ENCODE measurements at regions not wholly inside any gene's neighbourhood (a gene's known extent, or its start where the extent isn't known, plus 50 kb on each side); places are given as distances from the start of the nearest gene placed in this dataset.

DNA sequence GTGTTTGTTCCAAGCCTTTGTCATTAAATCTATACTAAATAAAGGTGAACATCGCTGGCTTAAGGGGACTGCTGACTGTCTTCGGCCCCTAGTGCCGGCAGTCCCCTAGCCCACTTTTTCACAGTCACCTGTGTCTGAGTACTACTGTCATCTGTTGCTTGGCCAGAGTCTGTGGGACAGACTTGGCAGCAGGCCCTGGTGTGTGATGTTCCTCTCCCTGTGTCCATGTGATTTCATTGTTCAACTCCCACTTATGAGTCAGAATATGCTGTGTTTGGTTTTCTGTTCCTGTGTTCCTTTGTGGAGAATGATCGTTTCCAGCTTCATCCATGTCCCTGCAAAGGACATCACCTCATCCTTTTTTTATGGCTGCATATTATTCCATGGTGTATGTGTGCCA lies 133.4 kb downstream of the HAO1 start:
- Mint-ChIP-seq H3K9me3 (peaks cover 43% of the 10 kb centered on the region), H3K27me3 (ENCODE audit: insufficient read depth) (peaks cover 17% of the 10 kb centered on the region), H3K27ac (no peak overlapping the region), H3K4me3 (no peak overlapping the region), H3K36me3 (ENCODE audit: low read depth) (no peaks in the 10 kb centered on the region), H3K4me1 (no peaks in the 10 kb centered on the region)
- no peak for DNase-seq
- H3K4me3 ChIP-seq (ENCODE audit: low read length): peak overlapping the region; percentile 53
- H3K27me3 ChIP-seq (ENCODE audit: control insufficient read depth, insufficient read depth, low read length, poor library complexity, severe bottlenecking): no peaks in the 10 kb centered on the region
- H3K9me3 ChIP-seq (ENCODE audit: control insufficient read depth, low read length): peaks cover 31% of the 10 kb centered on the region
- H3K36me3 ChIP-seq (ENCODE audit: control insufficient read depth, insufficient read depth, low read length): no peaks in the 10 kb centered on the region
- no peak overlapping the region for H3K27ac ChIP-seq (ENCODE audit: low read depth, low read length)
- WGBS, 2 experiments (ENCODE audit: insufficient coverage in 1 of 2, insufficient read length in 1 of 2): 84 to 85% methylated on average over 4 of the region's 4 CpGs
- no peaks in the 10 kb centered on the region for H3K4me1 ChIP-seq (ENCODE audit: control insufficient read depth, insufficient read depth, low read length)
- H3K9ac ChIP-seq (ENCODE audit: extremely low read depth, low read length, poor library complexity, severe bottlenecking): no peak overlapping the region
- TF ChIP-seq, protein P1, sequence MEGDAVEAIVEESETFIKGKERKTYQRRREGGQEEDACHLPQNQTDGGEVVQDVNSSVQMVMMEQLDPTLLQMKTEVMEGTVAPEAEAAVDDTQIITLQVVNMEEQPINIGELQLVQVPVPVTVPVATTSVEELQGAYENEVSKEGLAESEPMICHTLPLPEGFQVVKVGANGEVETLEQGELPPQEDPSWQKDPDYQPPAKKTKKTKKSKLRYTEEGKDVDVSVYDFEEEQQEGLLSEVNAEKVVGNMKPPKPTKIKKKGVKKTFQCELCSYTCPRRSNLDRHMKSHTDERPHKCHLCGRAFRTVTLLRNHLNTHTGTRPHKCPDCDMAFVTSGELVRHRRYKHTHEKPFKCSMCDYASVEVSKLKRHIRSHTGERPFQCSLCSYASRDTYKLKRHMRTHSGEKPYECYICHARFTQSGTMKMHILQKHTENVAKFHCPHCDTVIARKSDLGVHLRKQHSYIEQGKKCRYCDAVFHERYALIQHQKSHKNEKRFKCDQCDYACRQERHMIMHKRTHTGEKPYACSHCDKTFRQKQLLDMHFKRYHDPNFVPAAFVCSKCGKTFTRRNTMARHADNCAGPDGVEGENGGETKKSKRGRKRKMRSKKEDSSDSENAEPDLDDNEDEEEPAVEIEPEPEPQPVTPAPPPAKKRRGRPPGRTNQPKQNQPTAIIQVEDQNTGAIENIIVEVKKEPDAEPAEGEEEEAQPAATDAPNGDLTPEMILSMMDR (conservative IDR thresholded peaks at IDR 0.05): no peak

DNA sequence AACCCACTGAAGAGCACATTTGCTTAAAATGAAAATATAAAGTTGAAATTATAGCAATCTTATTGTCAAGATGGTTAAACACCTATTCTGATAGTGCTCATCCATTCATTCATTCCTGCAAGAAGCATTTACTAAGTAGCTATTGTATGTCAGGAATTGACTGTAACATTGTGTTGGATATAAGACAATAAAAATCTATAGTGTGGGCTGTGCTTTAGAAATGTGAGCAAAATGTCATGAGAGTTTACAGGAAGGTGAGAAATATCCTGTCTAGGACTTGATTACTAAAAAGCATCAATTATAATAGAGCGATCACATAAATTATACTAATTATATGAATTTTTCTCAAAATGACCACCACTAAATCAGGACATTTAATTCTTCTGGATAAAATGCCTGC lies 123.0 kb downstream of the HAO1 start:
- H3K36me3 Mint-ChIP-seq (ENCODE audit: low read depth): no peaks in the 10 kb centered on the region
- Histone ChIP-seq H3K9me3 (ENCODE audit: control insufficient read depth, low read length) (no peaks in the 10 kb centered on the region), H3K4me3 (ENCODE audit: low read length) (no peak overlapping the region), H3K9ac (ENCODE audit: extremely low read depth, low read length, poor library complexity, severe bottlenecking) (no peak overlapping the region), H3K4me1 (ENCODE audit: control insufficient read depth, insufficient read depth, low read length) (no peaks in the 10 kb centered on the region), H3K27me3 (ENCODE audit: control insufficient read depth, insufficient read depth, low read length, poor library complexity, severe bottlenecking) (no peaks in the 10 kb centered on the region), H3K27ac (ENCODE audit: low read depth, low read length) (no peak overlapping the region), H3K36me3 (ENCODE audit: control insufficient read depth, insufficient read depth, low read length) (no peaks in the 10 kb centered on the region)
- DNase-seq: no peak
- H3K27ac Mint-ChIP-seq: no peak overlapping the region
- H3K27me3 Mint-ChIP-seq (ENCODE audit: insufficient read depth): no peaks in the 10 kb centered on the region
- H3K9me3 Mint-ChIP-seq: no peaks in the 10 kb centered on the region
- 100% methylated on average over 1 of the region's 1 CpG; no CpG with 5 or more reads in 1 of the 2 experiments for WGBS, 2 experiments (ENCODE audit: insufficient coverage in 1 of 2, insufficient read length in 1 of 2)
- no peak overlapping the region for H3K4me3 Mint-ChIP-seq
- H3K4me1 Mint-ChIP-seq: no peaks in the 10 kb centered on the region
- TF ChIP-seq, protein P1 (conservative IDR thresholded peaks at IDR 0.05): no peak

DNA sequence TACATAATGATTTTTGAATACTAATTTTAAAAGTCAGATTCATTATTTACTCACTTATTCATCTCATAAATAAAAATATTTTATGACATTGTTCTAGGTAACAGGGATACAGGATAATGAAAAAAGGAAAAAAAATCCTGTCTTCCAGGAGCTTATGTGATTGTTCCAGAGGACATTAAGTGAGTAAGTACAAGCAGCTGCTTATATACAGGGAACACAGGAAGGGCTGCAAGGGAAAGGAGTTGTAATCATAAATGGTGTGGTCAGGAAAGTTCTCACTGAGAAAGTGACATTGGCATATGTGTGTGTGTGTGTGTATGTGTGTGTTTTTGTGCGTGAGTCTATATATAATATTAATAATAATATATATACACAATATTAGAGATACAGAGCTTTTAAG lies 121.8 kb downstream of the HAO1 start:
- WGBS, 2 experiments (ENCODE audit: insufficient coverage in 1 of 2, insufficient read length in 1 of 2): no CpG with 5 or more reads among the region's 1 CpG
- Mint-ChIP-seq H3K4me3 (no peak overlapping the region), H3K36me3 (ENCODE audit: low read depth) (no peaks in the 10 kb centered on the region), H3K27ac (no peak overlapping the region), H3K9me3 (peaks cover 6% of the 10 kb centered on the region), H3K4me1 (no peaks in the 10 kb centered on the region), H3K27me3 (ENCODE audit: insufficient read depth) (no peaks in the 10 kb centered on the region)
- Histone ChIP-seq H3K36me3 (ENCODE audit: control insufficient read depth, insufficient read depth, low read length) (no peaks in the 10 kb centered on the region), H3K27ac (ENCODE audit: low read depth, low read length) (no peak overlapping the region), H3K4me1 (ENCODE audit: control insufficient read depth, insufficient read depth, low read length) (no peaks in the 10 kb centered on the region), H3K4me3 (ENCODE audit: low read length) (no peak overlapping the region), H3K27me3 (ENCODE audit: control insufficient read depth, insufficient read depth, low read length, poor library complexity, severe bottlenecking) (no peaks in the 10 kb centered on the region), H3K9ac (ENCODE audit: extremely low read depth, low read length, poor library complexity, severe bottlenecking) (no peak overlapping the region), H3K9me3 (ENCODE audit: control insufficient read depth, low read length) (no peaks in the 10 kb centered on the region)
- TF ChIP-seq, protein P1 (conservative IDR thresholded peaks at IDR 0.05): no peak
- no peak for DNase-seq

Data from endodermal cell (in vitro differentiated cells).